HEK293T (cell line): ENCODE measurements at regions not wholly inside any gene's neighbourhood (a gene's known extent, or its start where the extent isn't known, plus 50 kb on each side); places are given as distances from the start of the nearest gene placed in this dataset.

Experiments
- CTCF ChIA-PET: fragments of 350-600 bp; formaldehyde crosslinking; extraction: SDS; loops from one replicate; lab custom pipeline; 2021; ENCODE audit warnings: antibody characterized with exemption, inconsistent platforms; lab: Yijun Ruan, JAX
- POLR2A ChIA-PET: fragments of 350-600 bp; formaldehyde crosslinking; extraction: SDS; loops from one replicate; lab custom pipeline; 2020; ENCODE audit warnings: antibody characterized with exemption, inconsistent platforms; lab: Yijun Ruan, JAX
- DNase-seq: peaks from one replicate; pipeline ENCODE4 v3.0.0; 2012; ENCODE audit warnings: mixed read lengths; ENCODE audit errors: extremely low spot score
- ARNT ChIP-seq: fragments of 450-650 bp; IDR thresholded peaks from 2 replicates; pipeline ENCODE4 v1.6.1; 2017; ENCODE audit warnings: mild to moderate bottlenecking
- BHLHE40 ChIP-seq: fragments of 450-650 bp; IDR thresholded peaks from 2 replicates; pipeline ENCODE4 v1.6.1; 2016; ENCODE audit warnings: mild to moderate bottlenecking, moderate library complexity, borderline replicate concordance
- CTBP1 ChIP-seq: fragments of 450-650 bp; IDR thresholded peaks from 2 replicates; pipeline ENCODE4 v1.6.1; 2016; ENCODE audit warnings: borderline replicate concordance
- ELF4 ChIP-seq: fragments of 450-650 bp; IDR thresholded peaks from 2 replicates; pipeline ENCODE4 v1.6.1; 2017; ENCODE audit warnings: antibody characterized with exemption
- FOXA1 ChIP-seq: fragments of 450-650 bp; IDR thresholded peaks from 2 replicates; pipeline ENCODE4 v1.6.1; 2016; ENCODE audit warnings: mild to moderate bottlenecking
- FOXK2 ChIP-seq: fragments of 450-650 bp; IDR thresholded peaks from 2 replicates; pipeline ENCODE4 v1.6.1; 2016; ENCODE audit warnings: mild to moderate bottlenecking
- FOXM1 ChIP-seq: fragments of 450-650 bp; IDR thresholded peaks from 2 replicates; pipeline ENCODE4 v1.6.1; 2017; ENCODE audit warnings: mild to moderate bottlenecking, borderline replicate concordance
- HDGF ChIP-seq: fragments of 450-650 bp; IDR thresholded peaks from 2 replicates; pipeline ENCODE4 v1.6.1; 2017; ENCODE audit warnings: antibody characterized with exemption, borderline replicate concordance
- L3MBTL2 ChIP-seq: fragments of 450-650 bp; conservative IDR thresholded peaks from 2 replicates; pipeline ENCODE4 v1.6.1; 2016; ENCODE audit warnings: mild to moderate bottlenecking
- LEF1 ChIP-seq: fragments of 450-650 bp; IDR thresholded peaks from 2 replicates; pipeline ENCODE4 v1.6.1; 2017; ENCODE audit warnings: mild to moderate bottlenecking, borderline replicate concordance
- NFRKB ChIP-seq: fragments of 450-650 bp; IDR thresholded peaks from 2 replicates; pipeline ENCODE4 v1.6.1; 2016; ENCODE audit warnings: mild to moderate bottlenecking, moderate library complexity
- SP1 ChIP-seq: fragments of 450-650 bp; IDR thresholded peaks from 2 replicates; pipeline ENCODE4 v1.6.1; 2017
- SUZ12 ChIP-seq: fragments of 450-650 bp; IDR thresholded peaks from 2 replicates; pipeline ENCODE4 v1.6.1; 2016; ENCODE audit warnings: mild to moderate bottlenecking
- TARDBP ChIP-seq: fragments of 450-650 bp; IDR thresholded peaks from 2 replicates; pipeline ENCODE4 v1.6.1; 2016
- ZNF384 ChIP-seq: fragments of 450-650 bp; IDR thresholded peaks from 2 replicates; pipeline ENCODE4 v1.6.1; 2016
- TF ChIP-seq, protein P1 (sequence below): fragments of 450-650 bp; IDR thresholded peaks from 2 replicates; pipeline ENCODE4 v1.6.1; 2016

- no peak for DNase-seq
- ChIA-PET POLR2A (no interaction called here), CTCF (no interaction called here)
- TF ChIP-seq CTBP1 (no peak), TARDBP (no peak), BHLHE40 (no peak), L3MBTL2 (no peak), ZNF384 (no peak), FOXM1 (no peak), ELF4 (no peak), ARNT (no peak), LEF1 (no peak), SUZ12 (no peak), SP1 (no peak), FOXK2 (no peak), NFRKB (no peak), HDGF (no peak), FOXA1 (no peak)
- TF ChIP-seq, protein P1, sequence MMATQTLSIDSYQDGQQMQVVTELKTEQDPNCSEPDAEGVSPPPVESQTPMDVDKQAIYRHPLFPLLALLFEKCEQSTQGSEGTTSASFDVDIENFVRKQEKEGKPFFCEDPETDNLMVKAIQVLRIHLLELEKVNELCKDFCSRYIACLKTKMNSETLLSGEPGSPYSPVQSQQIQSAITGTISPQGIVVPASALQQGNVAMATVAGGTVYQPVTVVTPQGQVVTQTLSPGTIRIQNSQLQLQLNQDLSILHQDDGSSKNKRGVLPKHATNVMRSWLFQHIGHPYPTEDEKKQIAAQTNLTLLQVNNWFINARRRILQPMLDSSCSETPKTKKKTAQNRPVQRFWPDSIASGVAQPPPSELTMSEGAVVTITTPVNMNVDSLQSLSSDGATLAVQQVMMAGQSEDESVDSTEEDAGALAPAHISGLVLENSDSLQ, result no peak
Measured at GRCh38 chr1:90837420-90837819, 120.3 kb upstream of the BARHL2 start.

DNA sequence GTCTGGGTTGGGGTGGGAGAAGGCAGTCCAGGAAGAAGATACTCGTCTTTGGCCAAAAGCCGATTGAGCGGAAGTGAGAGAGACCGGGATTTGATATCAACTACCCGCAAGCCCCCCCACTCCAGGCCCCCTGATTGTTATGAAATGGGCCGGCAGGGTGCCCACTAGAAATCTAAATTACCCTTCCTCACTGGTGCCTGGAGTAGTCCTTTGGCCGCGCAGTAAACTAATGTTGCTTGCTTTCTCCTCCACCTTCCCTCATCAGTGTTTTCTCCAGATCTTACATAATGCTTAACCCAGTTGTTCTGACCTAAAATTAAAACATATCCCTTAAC lies 119.2 kb upstream of the BARHL2 start:
- TF ChIP-seq CTBP1 (no peak), NFRKB (no peak), L3MBTL2 (no peak), HDGF (no peak), BHLHE40 (no peak), SP1 (no peak), FOXA1 (no peak), ZNF384 (no peak), TARDBP (no peak), SUZ12 (no peak), FOXM1 (no peak)
- TF ChIP-seq, protein P1, result no peak
- CTCF ChIA-PET, result no interaction called here

GRCh38 chr1:90835661-90836344 lies 118.7 kb upstream of the BARHL2 start:
- TF ChIP-seq BHLHE40, result no peak
- TF ChIP-seq TARDBP, result no peak
- no peak for TF ChIP-seq FOXM1
- no peak for TF ChIP-seq LEF1
- no peak for TF ChIP-seq ARNT
- TF ChIP-seq FOXA1, result no peak
- TF ChIP-seq L3MBTL2, result no peak
- no peak for TF ChIP-seq SP1
- TF ChIP-seq FOXK2, result no peak
- no peak for TF ChIP-seq ZNF384
- no peak for TF ChIP-seq ELF4
- ChIA-PET POLR2A (interaction anchor here (1.0 kb wide), 1 partner anchor 15 kb away, joined by 4 read pairs; no protein-coding TSS in a partner anchor), CTCF (no interaction called here)
- no peak for DNase-seq

More for the DNA sequence above, 119.2 kb upstream of the BARHL2 start:
- POLR2A ChIA-PET, result no interaction called here
- DNase-seq, result no peak

DNA sequence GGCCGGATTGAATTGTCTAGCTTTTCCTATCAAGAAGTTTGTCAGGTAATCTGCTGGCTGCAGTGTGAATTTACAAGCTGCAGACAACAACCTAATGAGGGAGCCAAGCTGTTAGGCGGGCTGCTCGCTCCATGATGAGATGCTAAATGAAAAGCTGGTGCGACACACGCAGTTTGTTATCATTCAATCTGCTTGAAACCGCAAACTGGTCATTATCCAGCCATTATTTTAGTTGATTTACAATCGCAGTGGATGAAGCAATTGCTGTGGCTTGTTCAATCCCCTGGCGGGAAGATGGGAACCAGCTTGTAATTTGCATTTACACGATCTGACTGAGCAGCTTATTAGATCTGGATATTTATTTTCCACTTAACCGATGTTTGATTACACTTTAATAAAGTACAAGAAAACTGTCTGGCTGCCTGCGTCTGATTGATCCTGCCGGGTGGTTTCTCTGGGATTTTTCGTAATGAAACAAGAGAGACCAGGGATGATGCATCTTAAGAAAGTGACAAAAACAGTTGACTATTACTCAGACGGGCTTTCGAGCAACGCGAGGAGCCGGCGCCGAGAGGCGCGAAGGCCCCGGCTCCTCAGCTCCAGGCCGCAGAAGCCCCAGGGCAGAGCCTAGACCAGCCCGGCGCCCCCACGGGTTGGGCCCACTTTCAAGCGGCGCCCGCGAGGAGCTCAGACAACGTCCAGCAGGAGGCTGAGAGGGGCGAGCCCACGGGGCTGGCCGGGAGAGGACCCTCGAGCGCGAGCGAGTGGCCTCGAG lies 118.0 kb upstream of the BARHL2 start:
- ChIA-PET POLR2A (interaction anchor here (1.0 kb wide), 1 partner anchor 15 kb away, joined by 4 read pairs; no protein-coding TSS in a partner anchor), CTCF (no interaction called here)
- peak; percentile 59 for DNase-seq
- no peak for TF ChIP-seq LEF1
- TF ChIP-seq ELF4, result no peak
- TF ChIP-seq SP1, result no peak
- no peak for TF ChIP-seq HDGF
- TF ChIP-seq TARDBP, result no peak
- TF ChIP-seq SUZ12, result no peak
- TF ChIP-seq, protein P1, result peak; percentile 86
- TF ChIP-seq ZNF384, result no peak

GRCh38 chr1:90834354-90834885 lies 117.3 kb upstream of the BARHL2 start:
- ChIA-PET CTCF (interaction anchor here (0.9 kb wide), 1 partner anchor 255 kb away, joined by 3 read pairs; no protein-coding TSS in a partner anchor), POLR2A (no interaction called here)
- TF ChIP-seq SUZ12, result no peak
- no peak for TF ChIP-seq ARNT
- TF ChIP-seq L3MBTL2, result no peak
- no peak for TF ChIP-seq FOXM1
- no peak for TF ChIP-seq FOXA1
- TF ChIP-seq HDGF, result no peak
- TF ChIP-seq ZNF384, result no peak
- TF ChIP-seq TARDBP, result no peak
- no peak for DNase-seq
